ENCODE measurements at regions not wholly inside any gene's neighbourhood (a gene's known extent, or its start where the extent isn't known, plus 50 kb on each side); places are given as distances from the start of the nearest gene placed in this dataset.
"Not testable (repeated sequence)": the region's sequence is repeated elsewhere in the genome, so short reads cannot be mapped to it uniquely, and the experiment has no call there.

- DNase-seq (ENCODE audit: low spot score) = no peak
Observed at GRCh38 chr13:112174476-112175110, 107.6 kb downstream of the SOX1 start.

- DNase-seq (ENCODE audit: low spot score) = no peak
Observed at GRCh38 chr13:112175162-112176075, 108.5 kb downstream of the SOX1 start.

GRCh38 chr13:112176141-112177119 lies 109.5 kb downstream of the SOX1 start:
- DNase-seq (ENCODE audit: low spot score) = not testable (repeated sequence)

- DNase-seq (ENCODE audit: low spot score) = no peak
Observed at GRCh38 chr13:112177450-112178288, 110.7 kb downstream of the SOX1 start.

- DNase-seq (ENCODE audit: low spot score) = no peak
Observed at GRCh38 chr13:112178769-112179168, 111.8 kb downstream of the SOX1 start.

GRCh38 chr13:112179421-112179820 lies 112.5 kb downstream of the SOX1 start:
- no peak for DNase-seq (ENCODE audit: low spot score)

GRCh38 chr13:112179995-112180394 lies 113.0 kb downstream of the SOX1 start:
- DNase-seq (ENCODE audit: low spot score) = no peak

GRCh38 chr13:112181336-112182067 lies 114.6 kb downstream of the SOX1 start:
- no peak for DNase-seq (ENCODE audit: low spot score)

GRCh38 chr13:112182251-112182650 lies 115.3 kb downstream of the SOX1 start:
- no peak for DNase-seq (ENCODE audit: low spot score)

GRCh38 chr13:112182846-112183531 lies 116.0 kb downstream of the SOX1 start:
- DNase-seq (ENCODE audit: low spot score) = no peak

- DNase-seq (ENCODE audit: low spot score) = no peak
Observed at GRCh38 chr13:112183532-112184090, 116.7 kb downstream of the SOX1 start.

- no peak for DNase-seq (ENCODE audit: low spot score)
Observed at GRCh38 chr13:112184261-112184660, 117.3 kb downstream of the SOX1 start.

GRCh38 chr13:112184851-112185371 lies 118.0 kb downstream of the SOX1 start:
- DNase-seq (ENCODE audit: low spot score) = no peak

GRCh38 chr13:112185466-112185865 lies 118.5 kb downstream of the SOX1 start:
- no peak for DNase-seq (ENCODE audit: low spot score)

GRCh38 chr13:112186091-112186490 lies 119.1 kb downstream of the SOX1 start:
- no peak for DNase-seq (ENCODE audit: low spot score)

- DNase-seq (ENCODE audit: low spot score) = no peak
Observed at GRCh38 chr13:112187527-112188297, 120.8 kb downstream of the SOX1 start.

- DNase-seq (ENCODE audit: low spot score) = no peak
Observed at GRCh38 chr13:112188298-112188610, 121.3 kb downstream of the SOX1 start.

GRCh38 chr13:112193463-112194166 lies 126.7 kb downstream of the SOX1 start:
- no peak for DNase-seq (ENCODE audit: low spot score)

All from HT-29 (cell line).